CD4-positive, alpha-beta T cell treated with Interleukin-4 for 1 hour (primary cell): ENCODE measurements at regions not wholly inside any gene's neighbourhood (a gene's known extent, or its start where the extent isn't known, plus 50 kb on each side); places are given as distances from the start of the nearest gene placed in this dataset.
A peak's percentile ranks its signal among the peaks of the same experiment; 100 is the strongest.
"Not testable (repeated sequence)": the region's sequence is repeated elsewhere in the genome, so short reads cannot be mapped to it uniquely, and the experiment has no call there.

ENCODE experiments used
- DNase-seq, 2 donors: peaks; one replicate each; pipeline ENCODE4 v3.0.0-alpha.2; 2020 to 2022

DNA sequence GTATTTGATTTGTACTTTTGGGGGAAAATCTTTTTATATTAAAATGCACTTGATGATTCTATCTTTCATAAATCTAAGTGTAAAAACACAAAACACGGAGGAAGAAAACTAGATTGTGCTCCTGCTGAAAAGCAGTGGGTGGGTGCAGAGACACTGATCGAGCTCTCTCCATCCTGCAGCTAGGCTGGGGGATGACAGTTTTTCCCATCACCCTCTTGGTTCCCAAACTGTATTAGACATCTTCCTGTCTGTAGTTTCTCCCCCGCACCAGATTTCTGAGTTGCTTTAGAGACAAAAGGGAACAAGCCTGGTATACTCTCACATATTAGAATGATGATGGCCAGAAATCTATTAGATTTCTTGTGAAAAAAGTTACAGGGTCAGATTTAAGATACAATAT, 99.6 kb downstream of the FAM114A2 start:
- DNase-seq: no peak

DNA sequence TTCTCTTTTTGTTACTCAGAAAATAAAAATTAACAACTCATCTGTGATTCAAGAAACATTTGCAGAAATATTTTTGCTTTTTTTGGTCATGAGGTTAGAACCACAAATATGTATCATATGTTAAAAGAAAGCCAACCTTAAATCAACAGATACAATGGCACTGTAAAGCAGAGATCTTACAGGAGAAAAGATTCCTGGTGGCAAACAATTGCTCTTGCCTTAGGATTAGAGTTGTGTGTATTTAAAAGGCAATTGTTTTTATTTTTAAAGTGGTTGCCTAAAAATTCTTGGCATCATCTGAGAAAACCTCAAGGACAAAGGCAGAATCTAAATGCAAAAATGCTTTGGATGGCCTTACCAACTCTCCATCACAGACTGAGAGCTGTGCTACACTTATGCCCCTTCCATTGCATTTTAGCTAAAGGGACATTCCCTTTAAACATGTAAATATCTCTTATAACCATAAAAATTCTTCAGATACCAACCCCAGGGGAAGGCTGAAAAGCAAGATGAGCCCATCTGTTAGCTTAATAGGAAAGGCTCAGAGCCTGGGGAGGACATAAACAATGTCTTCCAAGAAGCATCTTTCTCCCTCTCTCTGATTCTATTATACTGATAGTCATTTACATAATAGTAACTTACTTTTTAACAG, 100.4 kb downstream of the FAM114A2 start:
- no peak for DNase-seq

DNA sequence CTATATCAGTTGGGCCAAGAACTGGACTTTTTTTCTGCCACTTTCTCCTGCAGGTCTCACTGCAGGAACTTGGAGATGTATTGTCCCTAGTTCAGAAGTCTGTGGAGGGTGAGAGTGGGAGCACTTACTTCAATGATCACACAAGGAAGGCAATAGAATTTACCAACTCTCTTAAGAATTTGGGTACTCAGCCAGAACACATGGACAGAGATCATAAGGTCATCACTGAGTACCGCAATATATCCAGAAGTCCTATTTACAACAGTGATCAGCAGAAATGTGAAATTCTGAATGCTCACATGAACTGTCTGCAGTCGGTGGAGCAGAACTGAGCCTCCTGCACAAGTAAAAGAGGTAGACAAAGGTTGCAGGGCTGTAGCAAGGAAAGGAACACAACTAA, 101.0 kb downstream of the FAM114A2 start:
- no peak for DNase-seq

DNA sequence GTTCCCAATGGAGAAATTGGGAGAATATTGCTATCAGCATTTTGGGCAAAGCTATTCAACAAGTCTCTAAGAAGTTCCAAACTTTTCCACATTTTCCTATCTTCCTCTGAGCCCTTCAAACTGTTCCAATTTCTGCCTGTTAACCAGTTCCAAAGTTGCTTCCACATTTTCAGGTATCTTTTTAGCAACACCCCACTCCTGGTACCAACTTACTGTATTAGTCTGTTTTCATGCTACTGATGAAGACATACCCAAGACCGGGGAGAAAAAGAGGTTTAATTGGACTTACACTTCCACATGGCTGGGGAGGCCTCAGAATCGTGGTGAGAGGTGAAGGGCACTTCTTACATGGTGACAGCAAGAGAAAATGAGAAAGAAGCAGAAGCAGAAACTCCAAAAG, 103.6 kb downstream of the FAM114A2 start:
- DNase-seq: not testable (repeated sequence)

DNA sequence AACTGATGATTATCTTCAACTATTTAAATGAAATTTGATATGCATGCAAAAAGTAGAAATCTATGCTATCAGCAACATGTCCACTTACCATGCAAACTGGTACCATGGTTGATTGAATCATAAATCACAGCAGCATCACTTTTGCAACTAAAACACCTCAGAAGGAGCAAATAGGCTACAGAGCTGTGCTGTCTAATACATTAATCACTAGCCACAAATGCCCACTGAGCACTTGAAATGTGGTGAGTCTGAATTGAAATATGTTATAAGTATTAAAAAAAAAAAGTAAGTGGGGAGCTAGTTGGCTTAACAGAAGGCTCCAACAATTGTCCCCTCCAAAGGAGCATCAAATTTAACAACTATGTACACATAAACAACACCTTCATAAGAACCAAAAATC, 112.5 kb downstream of the FAM114A2 start:
- no peak for DNase-seq

DNA sequence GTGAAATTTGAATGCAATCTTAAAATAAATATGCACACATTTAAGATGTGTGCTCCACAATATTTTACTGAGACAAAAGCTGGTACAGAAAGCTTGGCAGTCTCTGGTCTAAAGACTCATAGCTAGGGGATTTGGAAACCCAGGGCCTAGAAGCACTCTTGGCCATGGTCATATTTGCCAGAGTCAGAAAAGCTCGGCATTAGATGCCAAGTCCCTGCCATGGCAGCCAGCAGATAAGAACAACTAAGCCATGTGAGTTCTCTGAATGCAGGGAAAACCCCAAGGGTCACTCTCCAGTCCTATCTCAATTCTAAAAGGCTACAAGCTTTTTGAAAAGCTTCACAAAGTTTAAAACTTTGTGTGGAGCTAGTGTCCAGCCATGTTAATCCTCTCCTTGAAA, 119.5 kb downstream of the FAM114A2 start:
- no peak for DNase-seq

DNA sequence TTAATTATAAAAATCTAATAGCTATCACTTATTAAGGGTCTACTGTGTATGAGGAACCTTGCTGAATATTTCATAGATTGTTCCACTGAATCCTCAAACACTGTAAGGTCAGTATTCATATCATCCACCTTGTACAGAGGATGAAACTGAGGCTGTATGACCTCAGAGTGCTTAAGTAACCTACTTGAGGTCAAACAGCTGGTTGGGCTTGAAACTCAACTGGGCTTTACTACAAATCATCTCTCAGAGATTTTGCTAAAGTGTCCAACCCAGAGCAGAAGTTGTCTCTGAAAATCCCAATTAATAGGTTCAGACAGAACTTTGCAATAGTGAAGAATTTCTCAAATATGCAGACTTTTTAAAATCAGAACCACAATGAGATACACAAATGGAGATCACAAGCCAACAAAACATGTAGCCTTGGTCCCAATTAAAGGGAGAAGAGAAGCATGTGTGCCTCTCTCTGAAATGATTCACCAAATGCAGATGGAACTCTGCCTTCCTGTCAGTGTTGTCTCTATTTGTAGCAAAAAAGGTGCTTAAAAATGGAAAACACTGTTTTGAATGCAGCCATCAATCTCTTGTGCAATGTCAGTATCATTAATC, 131.4 kb downstream of the FAM114A2 start:
- DNase-seq: no peak

DNA sequence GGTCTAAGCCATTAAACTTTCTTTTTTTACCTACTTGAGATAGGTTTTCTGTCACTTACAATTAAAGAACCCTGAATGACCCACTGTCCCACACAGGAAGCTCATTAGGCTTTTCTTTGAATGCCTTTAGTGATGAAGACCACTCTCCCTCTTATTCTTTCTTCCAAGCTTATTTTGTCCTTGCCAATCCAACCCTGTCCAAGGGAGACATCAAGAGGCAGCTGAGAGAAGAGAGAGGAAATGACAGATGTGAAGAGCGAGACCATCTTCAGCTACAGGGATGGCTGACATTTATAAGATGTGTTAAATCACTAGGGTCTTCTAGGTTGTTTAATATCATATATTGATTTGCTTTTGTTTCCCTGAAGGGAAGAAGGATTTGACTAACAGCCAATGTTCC, 133.5 kb downstream of the FAM114A2 start:
- DNase-seq: no peak

DNA sequence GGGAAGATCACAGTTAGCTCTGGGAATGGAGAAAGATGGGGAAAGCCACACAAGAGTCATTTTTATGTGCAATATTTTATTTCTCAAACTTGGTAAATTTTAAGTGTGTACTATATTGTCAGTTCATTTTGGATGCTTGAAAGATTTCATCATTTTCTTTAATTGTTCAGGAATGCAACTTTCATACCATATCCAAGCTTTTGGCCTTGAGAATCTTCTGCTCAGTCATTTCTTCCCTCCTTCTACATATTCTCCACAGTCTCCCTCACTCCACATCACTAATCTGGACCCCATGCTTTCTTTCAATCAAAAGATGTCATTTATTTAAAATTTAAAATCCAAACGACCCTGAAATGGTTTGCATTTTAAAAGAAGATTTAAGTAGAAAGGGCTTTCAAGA, 135.4 kb downstream of the FAM114A2 start:
- DNase-seq: no peak

DNA sequence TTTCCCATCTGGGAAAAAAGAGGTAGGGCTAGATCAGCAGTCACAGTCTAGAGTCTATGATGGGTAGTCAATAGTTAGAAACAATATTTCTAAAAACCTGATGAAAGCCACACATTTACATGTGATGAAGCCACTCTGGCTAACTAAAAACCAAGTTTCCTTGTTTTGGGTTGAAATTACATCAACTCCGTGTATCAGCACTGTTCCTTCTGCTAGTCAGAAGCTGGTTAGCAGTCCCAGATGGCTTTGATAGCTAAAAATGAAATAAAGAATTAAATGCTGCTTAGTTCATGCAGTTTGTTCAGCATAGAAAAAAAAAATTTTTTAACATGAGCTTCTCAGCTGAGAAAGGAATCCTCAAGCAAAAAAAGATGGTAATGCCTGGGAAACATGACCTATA, 136.7 kb downstream of the FAM114A2 start:
- DNase-seq: no peak

DNA sequence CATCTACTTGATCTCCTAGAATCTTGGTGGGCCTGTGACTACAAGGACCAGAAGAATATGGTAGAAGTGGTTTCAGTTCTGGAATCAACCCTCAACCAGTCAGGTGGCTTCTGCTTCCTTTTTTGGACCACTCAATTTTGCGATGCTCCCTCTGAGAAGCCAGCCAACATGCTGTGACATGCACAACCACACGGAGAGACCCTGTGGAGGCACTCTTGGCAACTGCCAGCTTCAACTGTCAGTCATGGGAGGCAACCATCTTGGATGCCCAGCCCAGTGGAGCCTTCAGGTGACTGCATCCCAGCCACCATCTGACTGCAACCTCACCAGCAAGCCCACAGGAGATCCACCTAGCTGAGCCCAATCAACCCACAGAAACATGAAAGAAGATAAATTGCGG, 137.3 kb downstream of the FAM114A2 start:
- no peak for DNase-seq

DNA sequence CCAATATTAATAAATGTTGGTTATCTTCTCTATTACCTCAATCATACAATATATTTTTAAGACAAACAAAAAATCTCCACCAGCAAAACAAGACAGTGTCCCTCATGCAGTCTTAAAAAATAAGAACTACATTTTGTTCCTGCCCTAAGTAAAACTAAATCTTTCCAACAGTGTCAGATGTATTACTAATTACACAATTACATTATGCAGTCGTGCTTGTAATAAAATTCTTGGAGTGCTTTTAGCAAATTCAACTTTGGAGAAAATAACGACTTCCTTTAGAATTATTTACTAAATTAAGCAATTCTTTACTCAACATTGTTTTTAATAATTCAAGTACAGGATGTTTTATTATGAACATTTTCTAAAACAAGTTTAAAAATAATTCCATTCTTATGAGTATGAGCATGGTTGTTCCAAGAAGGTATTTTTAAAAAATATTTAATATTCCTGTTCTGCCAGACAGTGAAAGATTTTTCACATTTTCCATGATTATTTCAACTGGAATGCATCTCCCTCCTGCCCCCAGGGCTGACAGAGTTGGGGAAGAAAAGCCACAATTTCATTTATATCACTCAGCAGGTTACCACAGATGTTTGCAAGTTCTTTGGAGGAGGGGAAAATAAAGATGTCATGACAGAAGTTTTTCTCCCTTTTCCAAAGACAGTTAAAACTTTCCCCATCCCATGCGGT, 137.9 kb downstream of the FAM114A2 start:
- no peak for DNase-seq

DNA sequence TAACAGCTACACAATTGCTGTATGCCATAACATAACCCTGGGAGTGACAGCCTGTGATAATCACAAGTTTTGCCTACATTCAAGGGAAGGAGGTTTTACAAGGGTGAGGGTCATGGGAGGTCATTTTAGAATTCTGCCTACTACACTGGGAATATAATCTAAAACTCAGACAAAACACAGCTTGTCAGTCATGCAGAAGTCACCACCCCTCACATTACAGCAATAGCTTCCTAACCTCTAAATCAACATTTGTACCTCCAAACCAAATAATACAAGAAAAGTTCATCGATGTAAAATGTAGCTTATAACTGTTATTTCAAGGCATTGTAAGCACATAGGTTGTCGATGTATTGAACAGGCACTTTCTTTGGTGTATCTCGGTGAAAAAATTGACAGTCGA, 139.0 kb downstream of the FAM114A2 start:
- no peak for DNase-seq

DNA sequence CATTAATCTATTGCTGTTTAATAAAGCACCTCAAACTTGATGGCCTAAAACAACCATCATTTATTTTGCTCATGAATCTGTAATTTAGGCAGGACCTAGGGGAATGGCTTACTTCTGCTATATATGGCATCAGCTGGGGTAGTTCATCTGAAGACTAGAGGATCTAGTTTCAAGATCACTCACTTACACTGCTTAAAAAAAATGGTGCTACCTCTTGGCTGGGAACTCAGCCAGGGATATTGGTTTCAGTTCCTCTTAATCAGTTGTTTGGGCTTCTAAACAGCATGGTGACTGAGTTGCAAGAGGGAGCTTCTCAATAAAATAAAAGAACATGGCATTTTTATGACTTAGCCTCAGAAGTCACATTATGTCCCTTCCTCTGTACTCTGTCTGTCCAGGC, 142.0 kb downstream of the FAM114A2 start:
- peak in 1 of 2 donors; percentile 4 for DNase-seq

DNA sequence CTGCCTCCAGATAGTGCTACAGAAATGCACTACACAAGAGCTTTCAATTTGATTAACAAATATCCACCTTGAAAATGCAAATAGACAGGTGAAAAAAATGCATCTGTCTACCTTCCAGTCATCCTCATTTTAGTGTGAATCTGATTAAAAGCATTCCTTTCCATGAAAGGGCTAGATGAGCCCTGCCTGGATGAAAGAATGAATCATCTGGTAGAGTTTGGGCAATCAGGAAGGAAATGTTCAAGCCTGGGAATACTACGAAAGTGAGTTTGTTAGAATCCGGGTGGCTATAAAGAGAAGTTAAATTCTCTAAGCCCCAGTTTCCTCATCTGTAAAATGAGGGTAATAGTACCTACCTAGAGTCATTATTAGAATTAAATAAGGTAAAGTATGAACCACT, 142.6 kb downstream of the FAM114A2 start:
- DNase-seq: no peak

DNA sequence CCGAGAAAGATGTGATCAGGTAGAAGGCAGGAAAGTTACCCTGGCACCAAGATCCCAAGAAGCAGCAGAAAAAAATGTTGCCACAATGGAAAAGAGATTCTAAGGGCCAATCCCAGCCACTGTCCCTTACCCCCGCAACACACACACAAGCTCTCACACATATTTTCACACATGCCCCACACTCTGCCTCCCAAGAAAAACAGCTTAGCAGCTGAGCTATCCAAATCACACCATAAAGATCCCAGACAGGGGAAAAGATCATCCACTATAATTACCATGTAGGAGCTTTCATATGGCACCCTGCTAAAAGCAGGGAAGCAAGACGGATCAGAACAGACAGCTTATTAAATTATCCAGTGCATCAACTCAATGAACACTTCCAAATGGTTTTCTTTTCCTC, 143.4 kb downstream of the FAM114A2 start:
- no peak for DNase-seq

DNA sequence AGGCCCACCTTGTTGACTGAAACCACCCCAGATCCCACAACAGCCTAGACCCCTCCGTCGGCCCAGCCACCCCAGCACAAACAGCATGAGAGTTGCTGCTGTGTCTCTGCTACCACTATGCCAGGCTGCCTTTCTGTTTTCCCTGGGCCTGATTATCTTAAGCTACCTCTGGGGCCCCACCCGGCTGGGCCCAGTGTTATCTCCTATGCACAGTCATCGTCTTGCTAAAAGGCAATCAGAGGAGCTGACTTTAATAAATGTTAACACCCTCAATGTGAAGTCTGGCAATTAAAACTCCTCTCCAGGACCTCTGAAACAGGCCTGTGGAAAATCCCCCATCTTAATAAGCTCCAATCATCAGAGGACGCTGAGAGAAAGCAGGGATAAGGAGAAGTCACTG, 144.9 kb downstream of the FAM114A2 start:
- DNase-seq: no peak

DNA sequence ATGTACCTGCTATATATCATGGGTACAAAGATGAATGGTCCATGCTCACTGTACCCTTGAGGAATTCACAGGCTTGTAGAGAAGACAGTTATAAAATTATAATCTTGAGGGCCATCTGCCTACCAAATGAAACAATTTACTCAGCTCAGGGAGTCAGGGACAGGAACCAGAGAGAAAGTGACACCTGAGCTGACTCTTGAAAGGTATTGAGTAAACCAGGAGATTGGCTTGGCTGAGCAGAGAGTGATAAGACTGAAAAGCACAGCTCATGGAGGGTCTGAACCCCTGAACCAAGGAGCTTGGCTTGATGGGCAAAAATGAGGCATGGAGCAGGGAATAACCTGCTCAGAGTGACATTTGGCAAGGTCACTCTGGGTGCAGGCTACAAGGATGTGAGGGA, 147.3 kb downstream of the FAM114A2 start:
- no peak for DNase-seq

DNA sequence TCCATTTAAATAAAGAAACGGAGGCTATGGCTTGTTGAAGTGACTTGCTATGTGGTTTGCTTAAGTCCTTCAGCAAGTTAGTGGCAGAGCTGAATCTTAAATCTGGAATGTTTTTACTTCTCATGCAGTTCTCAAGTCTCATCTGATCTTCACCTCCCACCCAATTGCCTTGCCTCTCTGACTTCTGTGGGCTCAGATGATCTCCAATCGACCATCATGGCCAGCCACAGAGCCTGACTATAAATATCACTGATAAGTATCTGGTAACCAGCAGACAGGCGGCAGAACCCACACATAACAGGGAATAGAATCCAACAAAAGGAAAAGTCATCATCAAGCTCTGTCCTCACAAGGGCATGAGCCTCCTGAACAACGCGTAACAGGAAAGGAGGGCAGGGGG, 149.9 kb downstream of the FAM114A2 start:
- DNase-seq: no peak

DNA sequence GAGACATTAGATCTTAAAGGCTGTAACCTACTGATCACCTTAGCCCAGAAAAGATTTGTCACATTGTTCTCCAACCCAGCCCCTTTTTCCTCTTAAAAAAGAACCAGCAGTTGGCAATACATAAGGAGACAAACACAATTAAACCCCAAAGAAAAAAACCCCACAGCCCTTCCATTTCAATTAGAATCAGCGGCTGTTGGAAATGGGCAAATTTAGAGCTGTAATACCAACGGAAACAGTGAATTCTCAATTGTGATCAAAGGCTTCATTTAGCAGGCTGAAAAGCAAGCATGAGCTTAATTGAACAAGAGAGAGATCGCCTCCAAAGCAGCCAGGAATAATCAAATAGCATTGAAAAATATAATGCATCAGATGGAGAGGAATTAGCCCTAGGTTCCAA, 153.6 kb downstream of the FAM114A2 start:
- no peak for DNase-seq

DNA sequence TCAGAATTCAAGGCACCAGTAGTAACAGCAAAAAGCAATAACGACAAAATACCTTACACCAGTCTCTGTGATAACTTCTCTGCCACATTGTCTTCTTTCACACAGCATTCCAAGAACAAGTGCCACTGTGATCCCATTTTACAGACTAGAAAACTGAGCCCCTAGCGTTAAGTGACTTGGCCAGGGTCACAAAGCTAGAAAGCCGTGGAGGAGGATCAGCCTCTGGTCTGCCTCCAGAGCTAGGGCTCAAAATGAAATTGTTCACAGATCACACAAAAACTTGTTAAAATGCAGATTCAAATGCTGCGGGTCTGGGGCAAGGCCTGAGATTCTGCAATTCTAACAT, 154.1 kb downstream of the FAM114A2 start:
- no peak for DNase-seq

DNA sequence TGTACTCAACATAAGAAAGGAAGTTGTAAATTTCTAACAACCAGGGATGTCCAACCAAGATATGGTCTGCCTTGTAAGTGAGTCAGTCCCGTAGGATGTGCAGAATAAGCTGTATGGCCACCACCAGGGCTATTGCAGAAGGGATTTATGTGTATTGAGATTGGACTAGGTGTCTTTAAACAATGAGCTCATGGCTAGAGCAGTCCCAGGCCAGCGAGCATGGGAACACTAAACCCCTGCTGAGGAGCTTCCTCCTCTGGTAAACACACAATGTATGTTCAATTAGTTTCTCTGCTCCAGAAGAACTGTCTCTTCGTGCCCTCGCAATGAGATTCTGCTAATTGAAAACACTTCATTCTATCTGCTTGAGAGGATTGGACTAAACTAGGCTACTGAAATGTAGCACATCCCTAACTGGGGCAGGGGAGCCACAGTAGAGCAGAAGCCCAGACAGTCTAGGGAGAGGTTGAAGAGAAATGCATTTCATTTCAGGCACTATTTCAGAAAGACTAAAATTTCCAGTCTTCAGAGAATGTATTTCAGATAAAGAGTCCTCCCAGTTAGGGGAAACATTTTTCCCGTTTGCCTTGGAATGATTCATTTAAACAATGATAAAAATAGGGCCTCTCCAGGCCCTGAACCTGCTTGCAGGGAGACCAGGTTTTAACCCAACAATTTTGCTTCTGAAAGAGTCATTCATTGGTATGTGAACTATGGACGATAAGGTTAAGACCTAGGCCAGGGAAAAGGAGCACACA, 154.7 kb downstream of the FAM114A2 start:
- DNase-seq: no peak

DNA sequence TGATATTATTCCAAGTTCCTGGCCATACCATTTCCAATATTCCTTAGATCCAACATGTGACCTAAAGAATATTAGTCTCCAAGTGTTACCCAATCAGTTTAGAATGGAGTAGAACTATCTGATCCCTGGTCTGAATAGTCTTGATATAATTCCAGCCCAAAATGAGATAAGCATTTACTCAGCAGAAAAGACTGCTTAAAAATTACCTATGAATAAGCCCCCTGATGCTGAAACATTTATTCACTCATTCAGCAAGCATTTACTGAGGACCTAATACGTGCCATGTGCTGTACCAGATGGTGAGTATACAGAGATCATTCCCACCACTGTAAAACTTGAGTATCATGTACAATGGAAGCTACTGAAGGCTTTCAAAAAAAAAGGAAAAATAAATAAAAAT, 157.0 kb downstream of the FAM114A2 start:
- DNase-seq: no peak

DNA sequence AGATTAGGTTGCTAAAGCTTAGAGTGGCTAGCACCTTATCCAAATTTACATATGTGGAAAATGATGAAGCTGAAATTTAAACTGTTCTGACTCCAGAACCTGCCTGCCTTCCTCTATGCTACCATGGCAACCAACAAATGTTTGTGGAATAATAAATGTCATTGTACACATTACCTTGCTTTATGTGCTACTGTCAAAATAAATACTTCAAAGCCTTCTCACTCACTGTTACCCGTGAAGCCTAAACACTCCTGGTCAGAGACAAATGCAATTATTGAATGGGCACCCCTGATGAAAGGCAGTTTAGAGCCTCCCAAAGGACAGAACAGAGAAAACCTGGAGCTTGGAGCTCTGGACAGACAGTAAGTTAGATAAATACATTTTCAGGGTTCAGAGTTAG, 158.6 kb downstream of the FAM114A2 start:
- no peak for DNase-seq
